ENCODE measurements at regions not wholly inside any gene's neighbourhood (a gene's known extent, or its start where the extent isn't known, plus 50 kb on each side); places are given as distances from the start of the nearest gene placed in this dataset.

GRCh38 chr4:173829565-173829964, 299.5 kb upstream of the HAND2 start:
- TF ChIP-seq SUZ12 (IDR thresholded peaks at IDR 0.05) (no peak), FOXA1 (IDR thresholded peaks at IDR 0.05) (no peak), FOXM1 (IDR thresholded peaks at IDR 0.05; ENCODE audit: borderline replicate concordance) (no peak), SP1 (IDR thresholded peaks at IDR 0.05) (no peak), TARDBP (IDR thresholded peaks at IDR 0.05) (no peak), L3MBTL2 (conservative IDR thresholded peaks at IDR 0.05) (no peak), BHLHE40 (IDR thresholded peaks at IDR 0.05; ENCODE audit: borderline replicate concordance) (no peak), ELF4 (IDR thresholded peaks at IDR 0.05) (no peak), FOXK2 (IDR thresholded peaks at IDR 0.05) (no peak), NFRKB (IDR thresholded peaks at IDR 0.05) (no peak), ARNT (IDR thresholded peaks at IDR 0.05) (no peak), ZNF384 (IDR thresholded peaks at IDR 0.05) (no peak)

Data from HEK293T (cell line).